Stimulated activated effector memory CD8-positive, alpha-beta T cell treated with anti-CD3 and anti-CD28 coated beads, Interleukin-12 subunit alpha, Interleukin-12 subunit beta, amount 100 ng/mL, for 72 hours (primary cell): ENCODE measurements at regions not wholly inside any gene's neighbourhood (a gene's known extent, or its start where the extent isn't known, plus 50 kb on each side); places are given as distances from the start of the nearest gene placed in this dataset.

Experiments
- ATAC-seq: fragments of 150-1000 bp; cut with Tn5 transposase; 2 replicates; pipeline ENCODE4 v1.10.0; 2021
- DNase-seq, 2 donors: peaks; one replicate each; pipeline ENCODE4 v3.0.0; 2021 to 2022; ENCODE audit warnings: low spot score in 2 of 2
- H3K27ac Mint-ChIP-seq: one replicate; pipeline ENCODE4 v1.8.0; 2022; ENCODE audit warnings: mild to moderate bottlenecking, mixed read lengths
- H3K36me3 Mint-ChIP-seq: one replicate; pipeline ENCODE4 v1.8.0; 2022; ENCODE audit warnings: mild to moderate bottlenecking, mixed read lengths
- H3K4me1 Mint-ChIP-seq: one replicate; pipeline ENCODE4 v1.8.0; 2022; ENCODE audit warnings: mixed read lengths
- H3K4me3 Mint-ChIP-seq: one replicate; pipeline ENCODE4 v1.8.0; 2022; ENCODE audit warnings: mild to moderate bottlenecking, mixed read lengths
- H3K9me3 Mint-ChIP-seq: one replicate; pipeline ENCODE4 v1.8.0; 2022; ENCODE audit warnings: mixed read lengths

GRCh38 chr1:221334062-221334461 lies 407.8 kb downstream of the DUSP10 start:
- Mint-ChIP-seq H3K36me3 (no peaks in the 10 kb centered on the region), H3K9me3 (peaks cover 5% of the 10 kb centered on the region), H3K27ac (no peak overlapping the region), H3K4me3 (no peak overlapping the region), H3K4me1 (no peaks in the 10 kb centered on the region)
- DNase-seq (no peak), ATAC-seq (no peak)

GRCh38 chr1:221335161-221336101 lies 406.5 kb downstream of the DUSP10 start:
- DNase-seq (no peak), ATAC-seq (peak; percentile 13)
- Mint-ChIP-seq H3K27ac (no peak overlapping the region), H3K4me3 (no peak overlapping the region), H3K4me1 (no peaks in the 10 kb centered on the region), H3K9me3 (peaks cover 5% of the 10 kb centered on the region), H3K36me3 (no peaks in the 10 kb centered on the region)

- Mint-ChIP-seq H3K27ac (no peak overlapping the region), H3K9me3 (peaks cover 5% of the 10 kb centered on the region), H3K4me3 (no peak overlapping the region), H3K36me3 (no peaks in the 10 kb centered on the region), H3K4me1 (no peaks in the 10 kb centered on the region)
- DNase-seq = no peak
- ATAC-seq = no peak
Observed at GRCh38 chr1:221336126-221336525, 405.8 kb downstream of the DUSP10 start.

GRCh38 chr1:221337106-221337505 lies 404.8 kb downstream of the DUSP10 start:
- H3K4me1 Mint-ChIP-seq = no peaks in the 10 kb centered on the region
- no peaks in the 10 kb centered on the region for H3K36me3 Mint-ChIP-seq
- ATAC-seq (no peak), DNase-seq (no peak)
- H3K9me3 Mint-ChIP-seq = peaks cover 4% of the 10 kb centered on the region
- no peak overlapping the region for H3K4me3 Mint-ChIP-seq
- H3K27ac Mint-ChIP-seq = no peak overlapping the region

GRCh38 chr1:221343136-221343535 lies 398.8 kb downstream of the DUSP10 start:
- no peak for DNase-seq
- no peaks in the 10 kb centered on the region for H3K9me3 Mint-ChIP-seq
- no peak for ATAC-seq

GRCh38 chr1:221343607-221344006 lies 398.3 kb downstream of the DUSP10 start:
- H3K36me3 Mint-ChIP-seq = no peaks in the 10 kb centered on the region
- H3K9me3 Mint-ChIP-seq = no peaks in the 10 kb centered on the region
- ATAC-seq (no peak), DNase-seq (no peak)
- H3K4me1 Mint-ChIP-seq = no peaks in the 10 kb centered on the region
- no peak overlapping the region for H3K27ac Mint-ChIP-seq
- no peak overlapping the region for H3K4me3 Mint-ChIP-seq

More at GRCh38 chr1:221343136-221343535, 398.8 kb downstream of the DUSP10 start:
- H3K27ac Mint-ChIP-seq = no peak overlapping the region
- H3K4me3 Mint-ChIP-seq = no peak overlapping the region
- H3K4me1 Mint-ChIP-seq = no peaks in the 10 kb centered on the region
- no peaks in the 10 kb centered on the region for H3K36me3 Mint-ChIP-seq

GRCh38 chr1:221344693-221345092 lies 397.2 kb downstream of the DUSP10 start:
- Mint-ChIP-seq H3K9me3 (no peaks in the 10 kb centered on the region), H3K36me3 (no peaks in the 10 kb centered on the region), H3K27ac (no peak overlapping the region), H3K4me3 (no peak overlapping the region), H3K4me1 (no peaks in the 10 kb centered on the region)
- DNase-seq = no peak
- no peak for ATAC-seq

- Mint-ChIP-seq H3K4me3 (no peak overlapping the region), H3K36me3 (no peaks in the 10 kb centered on the region), H3K27ac (no peak overlapping the region), H3K4me1 (no peaks in the 10 kb centered on the region), H3K9me3 (no peaks in the 10 kb centered on the region)
- no peak for DNase-seq
- ATAC-seq = no peak
Observed at GRCh38 chr1:221347706-221348105, 394.2 kb downstream of the DUSP10 start.

GRCh38 chr1:221350091-221350490 lies 391.8 kb downstream of the DUSP10 start:
- H3K4me3 Mint-ChIP-seq = no peak overlapping the region
- H3K9me3 Mint-ChIP-seq = no peaks in the 10 kb centered on the region
- ATAC-seq = no peak
- no peak overlapping the region for H3K27ac Mint-ChIP-seq
- no peak for DNase-seq
- no peaks in the 10 kb centered on the region for H3K4me1 Mint-ChIP-seq
- H3K36me3 Mint-ChIP-seq = no peaks in the 10 kb centered on the region

GRCh38 chr1:221356693-221357092 lies 385.2 kb downstream of the DUSP10 start:
- H3K36me3 Mint-ChIP-seq = no peaks in the 10 kb centered on the region
- DNase-seq = no peak
- no peak overlapping the region for H3K4me3 Mint-ChIP-seq
- no peak overlapping the region for H3K27ac Mint-ChIP-seq
- ATAC-seq = no peak
- H3K9me3 Mint-ChIP-seq = no peaks in the 10 kb centered on the region
- H3K4me1 Mint-ChIP-seq = no peaks in the 10 kb centered on the region

- H3K9me3 Mint-ChIP-seq = no peaks in the 10 kb centered on the region
- H3K4me3 Mint-ChIP-seq = no peak overlapping the region
- no peak for ATAC-seq
Observed at GRCh38 chr1:221363039-221363438, 378.9 kb downstream of the DUSP10 start.

GRCh38 chr1:221366495-221367110 lies 375.3 kb downstream of the DUSP10 start:
- H3K4me1 Mint-ChIP-seq = no peaks in the 10 kb centered on the region
- H3K27ac Mint-ChIP-seq = no peak overlapping the region
- no peak overlapping the region for H3K4me3 Mint-ChIP-seq
- ATAC-seq = no peak
- no peak for DNase-seq
- no peaks in the 10 kb centered on the region for H3K9me3 Mint-ChIP-seq
- no peaks in the 10 kb centered on the region for H3K36me3 Mint-ChIP-seq

More at GRCh38 chr1:221363039-221363438, 378.9 kb downstream of the DUSP10 start:
- no peaks in the 10 kb centered on the region for H3K4me1 Mint-ChIP-seq
- no peak for DNase-seq
- H3K36me3 Mint-ChIP-seq = no peaks in the 10 kb centered on the region
- H3K27ac Mint-ChIP-seq = no peak overlapping the region

- Mint-ChIP-seq H3K27ac (no peak overlapping the region), H3K4me1 (no peaks in the 10 kb centered on the region), H3K9me3 (no peaks in the 10 kb centered on the region), H3K36me3 (no peaks in the 10 kb centered on the region), H3K4me3 (no peak overlapping the region)
- DNase-seq (no peak), ATAC-seq (no peak)
Observed at GRCh38 chr1:221371705-221372104, 370.2 kb downstream of the DUSP10 start.

GRCh38 chr1:221373795-221374194 lies 368.1 kb downstream of the DUSP10 start:
- Mint-ChIP-seq H3K36me3 (no peaks in the 10 kb centered on the region), H3K4me3 (no peak overlapping the region), H3K27ac (no peak overlapping the region), H3K9me3 (no peaks in the 10 kb centered on the region), H3K4me1 (no peaks in the 10 kb centered on the region)
- no peak for ATAC-seq
- DNase-seq = no peak

GRCh38 chr1:221376286-221376685 lies 365.6 kb downstream of the DUSP10 start:
- Mint-ChIP-seq H3K27ac (no peak overlapping the region), H3K36me3 (no peaks in the 10 kb centered on the region), H3K9me3 (no peaks in the 10 kb centered on the region), H3K4me3 (no peak overlapping the region), H3K4me1 (no peaks in the 10 kb centered on the region)
- ATAC-seq = no peak
- DNase-seq = no peak
